ENCODE measurements at regions not wholly inside any gene's neighbourhood (a gene's known extent, or its start where the extent isn't known, plus 50 kb on each side); places are given as distances from the start of the nearest gene placed in this dataset.

DNA sequence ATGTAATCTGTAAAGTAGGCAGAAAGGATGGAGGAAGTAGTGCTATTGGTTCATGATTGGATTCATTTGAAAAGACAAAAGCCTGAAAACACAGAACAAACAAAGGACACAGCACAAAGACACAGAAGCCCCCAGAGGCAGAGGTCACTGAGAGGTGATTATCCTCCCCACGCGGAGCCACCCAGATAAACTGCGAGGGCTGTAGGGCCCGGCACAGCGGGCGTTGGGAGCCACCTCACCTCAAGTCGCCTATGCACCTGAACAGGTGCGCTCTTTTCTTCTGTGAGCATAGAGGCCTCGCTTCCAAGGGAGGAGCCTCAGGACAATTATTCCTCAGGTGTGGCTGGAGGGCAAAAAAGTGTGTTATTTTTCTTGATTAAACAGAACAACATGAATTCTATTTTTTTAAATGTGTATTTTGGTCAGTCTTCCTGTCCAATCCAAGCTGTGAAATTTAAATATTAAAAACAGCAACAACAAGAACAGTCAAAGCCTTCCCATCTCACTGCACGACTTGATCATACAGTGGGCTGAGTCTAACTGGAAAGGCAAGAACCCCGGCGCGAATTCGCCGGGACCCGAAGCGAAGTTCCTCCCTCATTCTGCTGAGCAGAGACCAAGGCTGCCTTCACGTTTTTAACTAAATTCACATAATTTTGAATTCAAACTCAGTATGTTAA lies 205.3 kb downstream of the THBS2 start:
- H3K36me3 ChIP-seq (ENCODE audit: control insufficient read depth in 2 of 2, insufficient read depth in 2 of 2, low read length in 1 of 2), result no peaks in the 10 kb centered on the region
- H3K27ac ChIP-seq (ENCODE audit: low read depth in 1 of 2, low read length in 1 of 2), result no peak overlapping the region
- H3K4me1 ChIP-seq (ENCODE audit: control insufficient read depth in 2 of 2, insufficient read depth in 2 of 2, low read length in 2 of 2), result no peaks in the 10 kb centered on the region
- no peaks in the 10 kb centered on the region for H3K27me3 ChIP-seq (ENCODE audit: control insufficient read depth in 2 of 2, insufficient read depth in 1 of 2, low read length in 1 of 2)
- WGBS, result 96% methylated on average over 18 of the region's 18 CpGs
- DNase-seq (ENCODE audit: low read depth in 6 of 9, low spot score in 9 of 9), result no peak
- no peak overlapping the region for H3K4me3 ChIP-seq (ENCODE audit: low read length in 2 of 2)
- peaks cover 0 to 6% of the 10 kb centered on the region in 2 donors for H3K9me3 ChIP-seq (ENCODE audit: control insufficient read depth in 2 of 2, insufficient read depth in 1 of 2, low read length in 1 of 2)

DNA sequence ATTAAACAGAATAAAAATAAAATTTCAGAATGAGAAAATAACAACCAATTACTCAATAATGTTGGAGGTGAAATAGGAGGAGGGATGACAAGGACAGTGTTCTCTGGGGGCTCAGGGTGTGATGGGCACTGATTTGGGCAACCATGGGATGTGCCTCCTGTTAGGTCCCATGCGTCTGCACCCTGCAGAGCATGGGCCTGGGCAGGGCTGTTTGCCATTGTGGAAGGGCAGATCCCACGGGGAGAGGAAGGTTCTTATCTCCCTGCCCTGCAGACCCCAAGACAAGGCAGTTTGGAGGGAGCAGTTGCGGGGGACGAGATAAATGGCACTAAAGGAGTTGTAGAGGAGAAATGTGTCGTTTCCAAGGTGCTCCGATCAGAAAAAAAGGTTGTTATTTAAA lies 206.3 kb downstream of the THBS2 start:
- no peak for DNase-seq (ENCODE audit: low read depth in 6 of 9, low spot score in 9 of 9)
- H3K27ac ChIP-seq (ENCODE audit: low read depth in 1 of 2, low read length in 1 of 2), result no peak overlapping the region
- H3K36me3 ChIP-seq (ENCODE audit: control insufficient read depth in 2 of 2, insufficient read depth in 2 of 2, low read length in 1 of 2), result no peaks in the 10 kb centered on the region
- no peaks in the 10 kb centered on the region for H3K4me1 ChIP-seq (ENCODE audit: control insufficient read depth in 2 of 2, insufficient read depth in 2 of 2, low read length in 2 of 2)
- H3K4me3 ChIP-seq (ENCODE audit: low read length in 2 of 2), result no peak overlapping the region
- H3K9me3 ChIP-seq (ENCODE audit: control insufficient read depth in 2 of 2, insufficient read depth in 1 of 2, low read length in 1 of 2), result peaks cover 0 to 12% of the 10 kb centered on the region in 2 donors
- 90% methylated on average over 6 of the region's 6 CpGs for WGBS
- no peaks in the 10 kb centered on the region for H3K27me3 ChIP-seq (ENCODE audit: control insufficient read depth in 2 of 2, insufficient read depth in 1 of 2, low read length in 1 of 2)

DNA sequence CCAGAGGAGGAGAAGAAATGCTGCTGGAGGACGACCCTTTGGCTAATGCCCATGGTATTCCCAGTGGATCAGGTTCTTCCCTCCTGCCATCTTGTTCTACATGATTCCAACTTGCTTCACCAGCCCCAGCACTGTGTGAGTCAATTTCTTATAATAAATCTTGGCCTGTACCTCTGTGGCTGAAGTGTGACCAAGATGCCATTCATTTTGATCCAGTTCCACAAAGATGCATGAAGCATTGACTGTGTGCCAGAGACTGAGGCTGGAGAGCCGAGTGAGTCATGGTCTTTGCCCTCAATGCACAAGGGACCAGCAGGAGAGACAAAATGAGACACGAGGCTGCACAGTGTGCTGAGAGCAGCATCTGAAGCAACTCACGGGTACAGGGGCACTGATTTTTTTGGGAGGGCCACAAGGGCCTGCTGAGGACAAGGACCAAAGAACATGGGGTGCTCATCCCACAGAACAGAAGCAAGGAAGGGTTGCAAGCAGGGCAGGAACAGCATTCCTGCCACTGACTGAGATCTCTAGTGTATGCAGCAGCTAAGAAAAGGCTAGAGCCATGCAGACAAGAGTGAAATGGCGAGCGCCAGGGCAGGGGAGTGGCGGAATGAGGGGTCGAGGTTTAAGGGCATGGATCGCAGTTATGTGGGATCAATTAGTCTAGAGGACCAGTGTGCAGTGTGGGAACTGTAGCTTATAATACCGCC lies 207.0 kb downstream of the THBS2 start:
- WGBS, result 95% methylated on average over 10 of the region's 10 CpGs
- no peak for DNase-seq (ENCODE audit: low read depth in 6 of 9, low spot score in 9 of 9)

DNA sequence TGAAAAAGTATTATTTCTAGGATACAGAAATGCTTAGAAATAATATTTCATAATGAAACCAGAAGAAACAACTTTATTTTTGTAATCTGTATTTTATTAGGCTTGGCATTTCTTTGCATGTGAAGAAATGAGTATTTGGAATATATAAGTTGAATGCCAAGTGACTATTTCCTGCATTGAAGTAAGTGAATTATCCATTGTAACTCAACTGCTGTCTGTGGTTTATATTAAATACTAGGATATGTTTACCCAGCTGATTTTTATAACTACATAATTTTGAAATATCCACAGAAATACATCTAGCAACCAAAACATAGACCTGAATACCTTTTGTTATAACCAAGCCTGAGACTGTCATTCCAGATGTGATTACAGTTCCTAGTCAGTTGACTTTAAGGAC lies 207.6 kb downstream of the THBS2 start:
- no peaks in the 10 kb centered on the region for H3K27me3 ChIP-seq (ENCODE audit: control insufficient read depth in 2 of 2, insufficient read depth in 1 of 2, low read length in 1 of 2)
- no peaks in the 10 kb centered on the region for H3K36me3 ChIP-seq (ENCODE audit: control insufficient read depth in 2 of 2, insufficient read depth in 2 of 2, low read length in 1 of 2)
- H3K4me3 ChIP-seq (ENCODE audit: low read length in 2 of 2), result no peak overlapping the region
- H3K4me1 ChIP-seq (ENCODE audit: control insufficient read depth in 2 of 2, insufficient read depth in 2 of 2, low read length in 2 of 2), result no peaks in the 10 kb centered on the region
- DNase-seq (ENCODE audit: low read depth in 6 of 9, low spot score in 9 of 9), result no peak
- no peak overlapping the region for H3K27ac ChIP-seq (ENCODE audit: low read depth in 1 of 2, low read length in 1 of 2)
- peaks cover 1 to 18% of the 10 kb centered on the region in 2 donors for H3K9me3 ChIP-seq (ENCODE audit: control insufficient read depth in 2 of 2, insufficient read depth in 1 of 2, low read length in 1 of 2)

More for the DNA sequence above, 207.0 kb downstream of the THBS2 start:
- H3K27me3 ChIP-seq (ENCODE audit: control insufficient read depth in 2 of 2, insufficient read depth in 1 of 2, low read length in 1 of 2), result no peaks in the 10 kb centered on the region
- no peak overlapping the region for H3K27ac ChIP-seq (ENCODE audit: low read depth in 1 of 2, low read length in 1 of 2)
- H3K9me3 ChIP-seq (ENCODE audit: control insufficient read depth in 2 of 2, insufficient read depth in 1 of 2, low read length in 1 of 2), result peaks cover 0 to 12% of the 10 kb centered on the region in 2 donors
- H3K4me1 ChIP-seq (ENCODE audit: control insufficient read depth in 2 of 2, insufficient read depth in 2 of 2, low read length in 2 of 2), result no peaks in the 10 kb centered on the region
- H3K4me3 ChIP-seq (ENCODE audit: low read length in 2 of 2), result no peak overlapping the region
- no peaks in the 10 kb centered on the region for H3K36me3 ChIP-seq (ENCODE audit: control insufficient read depth in 2 of 2, insufficient read depth in 2 of 2, low read length in 1 of 2)

DNA sequence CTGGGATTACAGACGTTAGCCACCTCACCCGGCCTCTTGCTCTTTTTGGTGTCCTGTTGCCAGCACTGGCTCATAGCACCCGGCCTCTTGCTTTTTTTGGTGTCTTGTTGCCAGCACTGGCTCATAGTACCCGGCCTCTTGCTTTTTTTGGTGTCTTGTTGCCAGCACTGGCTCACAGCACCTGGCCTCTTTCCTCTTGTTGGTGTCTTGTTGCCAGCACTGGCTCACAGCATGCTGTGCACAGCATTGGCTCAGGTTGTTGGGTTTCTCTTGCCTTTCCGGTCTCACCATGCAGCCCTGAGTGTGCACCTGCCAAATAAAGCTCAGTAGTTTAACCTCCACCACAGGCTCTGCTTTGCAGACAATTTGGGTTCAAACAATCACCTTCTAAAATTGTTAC lies 208.2 kb downstream of the THBS2 start:
- WGBS, result 89% methylated on average over 5 of the region's 5 CpGs
- H3K9me3 ChIP-seq (ENCODE audit: control insufficient read depth in 2 of 2, insufficient read depth in 1 of 2, low read length in 1 of 2), result peaks cover 1 to 18% of the 10 kb centered on the region in 2 donors
- no peaks in the 10 kb centered on the region for H3K36me3 ChIP-seq (ENCODE audit: control insufficient read depth in 2 of 2, insufficient read depth in 2 of 2, low read length in 1 of 2)
- H3K27me3 ChIP-seq (ENCODE audit: control insufficient read depth in 2 of 2, insufficient read depth in 1 of 2, low read length in 1 of 2), result no peaks in the 10 kb centered on the region
- no peak overlapping the region for H3K4me3 ChIP-seq (ENCODE audit: low read length in 2 of 2)
- no peak for DNase-seq (ENCODE audit: low read depth in 6 of 9, low spot score in 9 of 9)
- no peaks in the 10 kb centered on the region for H3K4me1 ChIP-seq (ENCODE audit: control insufficient read depth in 2 of 2, insufficient read depth in 2 of 2, low read length in 2 of 2)
- no peak overlapping the region for H3K27ac ChIP-seq (ENCODE audit: low read depth in 1 of 2, low read length in 1 of 2)

DNA sequence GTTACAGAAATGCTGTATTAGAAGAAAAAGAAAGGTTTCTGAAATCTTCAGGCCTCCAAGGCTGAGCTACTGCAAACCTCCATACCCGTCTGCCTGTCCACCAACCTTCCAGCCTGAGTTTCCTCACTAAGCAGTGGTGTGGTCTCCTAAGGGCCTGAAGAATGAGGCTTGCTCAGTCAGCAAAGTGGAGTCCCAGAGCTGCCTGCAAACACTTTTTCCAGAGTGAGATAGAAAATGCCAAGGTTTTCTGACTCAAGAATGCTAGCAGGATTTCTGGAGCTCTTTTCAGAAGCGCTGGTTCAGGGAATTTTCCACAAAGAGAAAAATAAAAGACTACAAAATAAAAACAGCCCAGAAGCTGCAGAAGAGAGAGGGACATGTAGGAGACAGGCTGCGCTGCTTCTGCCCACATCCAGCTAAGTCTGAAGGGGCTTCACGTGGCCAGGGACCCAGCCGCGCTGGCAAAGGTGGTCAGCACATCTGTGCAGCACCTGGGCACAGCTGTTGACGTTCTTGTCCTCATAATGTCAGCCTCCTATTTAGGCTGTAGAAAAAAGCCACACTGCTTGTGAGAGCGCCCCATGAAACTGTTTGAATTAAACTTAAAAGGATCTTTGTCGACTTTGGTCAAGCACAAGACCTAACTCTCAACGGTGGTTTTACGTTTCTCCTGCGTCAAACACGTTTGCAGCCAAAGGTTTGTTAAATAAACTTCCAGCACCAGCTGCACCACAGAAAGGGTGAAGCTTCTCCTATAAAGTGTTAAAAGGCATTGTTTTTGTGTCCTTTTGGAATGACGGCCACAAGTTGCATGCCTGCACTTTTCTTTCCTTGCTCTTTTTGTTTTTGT lies 209.0 kb downstream of the THBS2 start:
- no peak overlapping the region for H3K27ac ChIP-seq (ENCODE audit: low read depth in 1 of 2, low read length in 1 of 2)
- 92% methylated on average over 14 of the region's 14 CpGs for WGBS

DNA sequence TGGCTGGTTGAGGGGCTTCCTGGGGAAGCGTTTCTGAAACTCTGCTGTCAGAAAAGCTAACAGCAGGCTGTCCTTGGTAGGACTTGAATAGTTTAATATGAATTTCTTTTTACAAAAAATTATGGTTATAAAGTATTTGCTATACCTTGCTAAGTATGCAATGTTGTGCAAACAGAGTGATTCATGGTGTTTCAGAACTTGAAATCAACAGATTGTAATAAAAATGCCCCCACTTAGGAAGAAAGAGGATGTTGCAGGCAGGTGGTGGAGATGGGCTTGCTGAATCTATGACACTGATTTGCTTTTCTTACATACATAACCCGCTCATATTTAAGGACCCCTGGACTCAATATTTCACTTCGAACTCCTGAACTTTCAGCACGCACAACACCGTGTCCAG lies 211.6 kb downstream of the THBS2 start:
- peaks cover 1 to 17% of the 10 kb centered on the region in 2 donors for H3K9me3 ChIP-seq (ENCODE audit: control insufficient read depth in 2 of 2, insufficient read depth in 1 of 2, low read length in 1 of 2)

More for the DNA sequence above, 209.0 kb downstream of the THBS2 start:
- Histone ChIP-seq H3K27me3 (ENCODE audit: control insufficient read depth in 2 of 2, insufficient read depth in 1 of 2, low read length in 1 of 2) (no peaks in the 10 kb centered on the region), H3K36me3 (ENCODE audit: control insufficient read depth in 2 of 2, insufficient read depth in 2 of 2, low read length in 1 of 2) (no peaks in the 10 kb centered on the region), H3K9me3 (ENCODE audit: control insufficient read depth in 2 of 2, insufficient read depth in 1 of 2, low read length in 1 of 2) (peaks cover 1 to 18% of the 10 kb centered on the region in 2 donors), H3K4me3 (ENCODE audit: low read length in 2 of 2) (no peak overlapping the region), H3K4me1 (ENCODE audit: control insufficient read depth in 2 of 2, insufficient read depth in 2 of 2, low read length in 2 of 2) (no peaks in the 10 kb centered on the region)
- no peak for DNase-seq (ENCODE audit: low read depth in 6 of 9, low spot score in 9 of 9)

DNA sequence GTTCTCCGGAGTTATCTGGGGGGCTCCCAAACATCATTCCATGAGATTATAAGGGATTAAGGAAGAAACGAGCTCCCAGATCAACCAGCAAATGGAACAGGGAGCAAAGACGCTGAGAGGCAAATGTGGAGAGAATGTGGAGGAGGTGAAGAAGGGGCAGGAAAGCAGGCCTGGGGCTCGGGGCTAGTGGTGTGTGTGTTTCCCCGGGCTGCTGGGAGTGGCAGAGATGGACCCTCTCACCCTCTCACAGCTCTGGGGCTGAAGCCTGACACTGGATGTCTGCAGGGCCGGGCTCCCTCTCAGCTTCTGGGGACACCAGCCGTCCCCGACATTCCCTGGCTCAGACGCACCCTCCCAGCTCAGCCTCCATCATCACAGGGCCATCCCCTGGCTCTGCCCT lies 212.6 kb downstream of the THBS2 start:
- Histone ChIP-seq H3K27ac (ENCODE audit: low read depth in 1 of 2, low read length in 1 of 2) (no peak overlapping the region), H3K9me3 (ENCODE audit: control insufficient read depth in 2 of 2, insufficient read depth in 1 of 2, low read length in 1 of 2) (peaks cover 1 to 11% of the 10 kb centered on the region in 2 donors), H3K4me1 (ENCODE audit: control insufficient read depth in 2 of 2, insufficient read depth in 2 of 2, low read length in 2 of 2) (no peaks in the 10 kb centered on the region), H3K4me3 (ENCODE audit: low read length in 2 of 2) (no peak overlapping the region), H3K27me3 (ENCODE audit: control insufficient read depth in 2 of 2, insufficient read depth in 1 of 2, low read length in 1 of 2) (no peaks in the 10 kb centered on the region), H3K36me3 (ENCODE audit: control insufficient read depth in 2 of 2, insufficient read depth in 2 of 2, low read length in 1 of 2) (no peaks in the 10 kb centered on the region)
- no peak for DNase-seq (ENCODE audit: low read depth in 6 of 9, low spot score in 9 of 9)
- WGBS, result 93% methylated on average over 9 of the region's 9 CpGs

More for the DNA sequence above, 211.6 kb downstream of the THBS2 start:
- H3K27ac ChIP-seq (ENCODE audit: low read depth in 1 of 2, low read length in 1 of 2), result no peak overlapping the region
- 93% methylated on average over 5 of the region's 5 CpGs for WGBS
- H3K27me3 ChIP-seq (ENCODE audit: control insufficient read depth in 2 of 2, insufficient read depth in 1 of 2, low read length in 1 of 2), result no peaks in the 10 kb centered on the region
- no peaks in the 10 kb centered on the region for H3K4me1 ChIP-seq (ENCODE audit: control insufficient read depth in 2 of 2, insufficient read depth in 2 of 2, low read length in 2 of 2)
- no peak overlapping the region for H3K4me3 ChIP-seq (ENCODE audit: low read length in 2 of 2)
- H3K36me3 ChIP-seq (ENCODE audit: control insufficient read depth in 2 of 2, insufficient read depth in 2 of 2, low read length in 1 of 2), result no peaks in the 10 kb centered on the region
- DNase-seq (ENCODE audit: low read depth in 6 of 9, low spot score in 9 of 9), result no peak

DNA sequence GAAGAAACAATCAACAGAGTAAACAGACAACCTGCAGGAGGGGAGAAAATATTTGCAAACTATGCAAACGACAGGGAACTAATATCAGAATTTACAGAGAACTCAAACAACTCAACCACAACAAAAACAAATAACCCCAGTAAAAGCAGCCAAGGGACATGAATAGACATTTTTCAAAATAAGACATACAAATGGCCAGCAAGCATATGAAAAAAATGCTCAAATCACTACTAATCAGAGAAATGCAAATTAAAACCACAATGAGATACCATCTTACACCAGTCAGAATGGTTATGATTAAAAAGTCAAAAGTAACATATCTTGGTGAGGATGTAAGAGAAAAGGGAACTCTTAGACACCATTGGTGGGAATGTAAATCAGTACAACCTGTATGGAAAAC lies 215.0 kb downstream of the THBS2 start:
- no peak for DNase-seq (ENCODE audit: low read depth in 6 of 9, low spot score in 9 of 9)
- H3K9me3 ChIP-seq (ENCODE audit: control insufficient read depth in 2 of 2, insufficient read depth in 1 of 2, low read length in 1 of 2), result peaks cover 1 to 23% of the 10 kb centered on the region in 2 donors
- WGBS, result 91% methylated on average over 1 of the region's 1 CpG

More for the DNA sequence above, 215.0 kb downstream of the THBS2 start:
- Histone ChIP-seq H3K27ac (ENCODE audit: low read depth in 1 of 2, low read length in 1 of 2) (no peak overlapping the region), H3K4me3 (ENCODE audit: low read length in 2 of 2) (no peak overlapping the region), H3K4me1 (ENCODE audit: control insufficient read depth in 2 of 2, insufficient read depth in 2 of 2, low read length in 2 of 2) (no peaks in the 10 kb centered on the region), H3K27me3 (ENCODE audit: control insufficient read depth in 2 of 2, insufficient read depth in 1 of 2, low read length in 1 of 2) (no peaks in the 10 kb centered on the region), H3K36me3 (ENCODE audit: control insufficient read depth in 2 of 2, insufficient read depth in 2 of 2, low read length in 1 of 2) (no peaks in the 10 kb centered on the region)

All from thymus (tissue), 11 donors.